NCI-H2171 (cell line): ENCODE measurements at regions not wholly inside any gene's neighbourhood (a gene's known extent, or its start where the extent isn't known, plus 50 kb on each side); places are given as distances from the start of the nearest gene placed in this dataset.
"Not testable (repeated sequence)": the region's sequence is repeated elsewhere in the genome, so short reads cannot be mapped to it uniquely, and the experiment has no call there.

Experiments
- DNase-seq: peaks from one replicate; lab custom pipeline; 2025; lab: John Stamatoyannopoulos, UW

DNA sequence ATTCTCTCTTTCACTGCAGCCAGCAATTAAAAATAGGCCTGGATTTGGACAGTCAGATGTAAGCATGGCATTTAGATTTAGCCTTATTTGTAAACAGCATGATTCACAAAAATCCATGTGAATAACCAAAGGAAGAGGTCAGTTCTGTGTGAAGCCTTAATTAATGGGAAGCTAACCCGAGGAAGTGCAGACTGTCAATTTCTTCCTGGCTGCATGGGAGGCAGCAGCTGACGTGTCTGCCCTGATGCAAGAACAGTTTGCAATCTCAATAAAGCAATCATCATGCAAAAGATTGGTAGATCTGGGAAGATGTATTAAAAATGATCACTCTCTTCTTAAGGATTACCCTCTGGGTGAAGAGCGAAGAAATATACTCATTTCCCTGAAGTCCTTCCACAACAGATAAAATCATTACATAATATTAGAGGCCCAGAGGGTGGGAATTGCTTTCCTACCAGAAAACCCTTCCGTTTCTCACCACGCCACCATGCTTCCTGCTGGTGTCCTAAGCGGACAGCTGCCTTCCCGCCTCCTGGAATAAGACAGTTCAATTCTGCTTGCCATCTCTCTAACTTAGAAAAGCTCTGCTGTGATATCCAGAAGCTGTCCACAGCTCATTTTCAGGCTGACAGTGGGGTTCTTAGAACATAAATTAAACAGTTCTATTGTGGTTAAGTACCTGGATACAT, 526.7 kb upstream of the NRP1 start:
- DNase-seq, result no peak

DNA sequence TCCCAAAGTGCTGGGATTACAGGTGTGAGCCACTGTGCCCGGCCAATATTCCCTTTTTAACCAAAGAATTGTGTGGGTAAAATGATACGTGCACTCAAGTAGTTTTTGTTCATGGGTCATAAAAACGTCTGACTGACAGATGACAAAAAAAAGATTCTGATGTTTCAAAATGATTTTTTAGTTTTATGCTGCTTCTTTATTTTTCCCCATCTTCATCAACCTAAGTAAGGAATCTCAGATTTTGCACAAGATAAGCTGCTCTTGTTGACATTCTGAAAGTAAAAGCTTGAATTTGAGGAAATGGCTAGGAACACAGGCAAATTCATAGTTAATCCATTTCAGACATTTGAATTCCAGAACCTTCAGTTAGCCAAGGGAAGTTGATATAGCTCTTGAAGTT, 526.1 kb upstream of the NRP1 start:
- DNase-seq, result no peak

DNA sequence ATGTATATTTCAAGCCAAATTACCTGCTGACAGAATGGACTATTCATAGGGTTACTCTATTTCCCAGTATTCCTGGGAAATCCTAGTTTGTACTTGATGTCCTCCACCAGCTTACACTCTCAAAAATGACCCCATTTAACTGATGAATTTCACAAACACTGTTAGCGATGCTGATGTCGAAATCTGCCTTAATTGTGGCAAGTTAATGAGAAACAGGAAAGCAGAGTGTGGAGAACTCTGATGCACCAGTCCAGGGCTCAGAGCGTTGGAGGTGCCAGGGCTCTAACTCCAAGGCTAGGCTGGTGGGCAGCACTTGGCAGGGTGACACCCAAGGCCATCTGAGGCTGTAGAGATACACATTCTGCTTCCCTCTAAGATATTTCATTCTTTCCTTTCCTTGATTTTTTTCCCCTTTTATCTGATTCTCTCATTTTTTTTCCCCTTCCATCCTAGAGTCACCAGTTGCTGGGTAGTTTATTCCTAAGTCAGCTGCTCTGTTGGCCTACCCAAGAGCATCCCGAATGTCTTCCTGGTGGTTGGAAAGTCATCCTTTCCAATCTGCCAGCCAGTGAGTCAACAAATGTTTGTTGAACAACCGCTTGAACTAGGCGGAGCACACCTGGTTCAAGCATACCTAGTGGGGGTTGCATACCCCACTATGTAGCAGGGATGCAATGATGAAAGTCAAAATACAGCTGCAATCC, 525.0 kb upstream of the NRP1 start:
- no peak for DNase-seq

DNA sequence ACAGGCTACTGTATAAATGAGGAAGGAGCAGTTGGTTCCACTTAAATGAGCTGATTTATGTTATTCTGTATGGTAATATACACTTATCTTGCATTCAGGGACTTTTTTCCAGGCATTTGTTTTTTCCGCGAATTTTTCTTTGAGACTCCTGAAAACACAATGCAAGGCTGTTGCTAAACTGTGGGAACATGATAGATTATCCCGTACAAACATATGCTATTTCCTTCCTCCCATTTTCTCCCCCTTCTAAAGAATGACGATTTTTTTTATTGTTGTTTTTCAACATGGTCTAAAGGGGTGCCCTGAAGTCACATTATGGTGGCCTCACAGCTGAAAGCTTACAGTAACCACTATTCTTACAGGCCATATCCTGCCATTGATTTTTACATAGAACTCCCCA, 523.9 kb upstream of the NRP1 start:
- no peak for DNase-seq

DNA sequence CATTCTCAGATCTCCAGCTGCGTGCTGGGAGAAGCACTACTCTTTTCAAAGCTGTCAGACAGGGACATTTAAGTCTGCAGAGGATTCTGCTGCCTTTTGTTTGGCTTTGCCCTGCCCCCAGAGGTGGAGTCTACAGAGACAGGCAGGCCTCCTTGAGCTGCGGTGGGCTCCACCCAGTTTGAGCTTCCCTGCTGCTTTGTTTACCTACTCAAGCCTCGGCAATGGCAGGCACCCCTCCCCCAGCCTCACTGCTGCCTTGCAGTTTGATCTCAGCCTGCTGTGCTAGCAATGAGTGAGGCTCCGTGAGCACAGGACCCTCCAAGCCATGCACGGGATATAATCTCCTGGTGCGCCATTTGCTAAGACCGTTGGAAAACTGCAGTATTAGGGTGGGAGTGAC, 518.8 kb upstream of the NRP1 start:
- DNase-seq, result not testable (repeated sequence)

DNA sequence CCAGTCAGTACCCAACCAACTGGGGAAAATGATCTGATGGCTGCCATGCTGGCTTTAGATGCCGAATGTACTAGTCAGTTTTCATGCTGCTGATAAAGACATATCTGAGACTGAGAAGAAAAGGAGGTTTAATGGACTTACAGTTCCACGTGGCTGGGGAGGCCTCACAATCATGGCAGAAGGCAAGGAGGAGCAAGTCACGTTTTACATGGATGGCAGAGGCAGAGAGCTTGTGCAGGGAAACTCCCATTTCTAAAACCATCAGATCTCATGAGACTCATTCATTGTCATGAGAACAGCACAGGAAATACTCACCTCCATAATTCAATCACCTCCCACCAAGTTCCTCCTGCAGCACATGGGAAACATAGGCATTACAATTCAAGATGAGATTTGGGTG, 508.9 kb upstream of the NRP1 start:
- DNase-seq, result no peak

DNA sequence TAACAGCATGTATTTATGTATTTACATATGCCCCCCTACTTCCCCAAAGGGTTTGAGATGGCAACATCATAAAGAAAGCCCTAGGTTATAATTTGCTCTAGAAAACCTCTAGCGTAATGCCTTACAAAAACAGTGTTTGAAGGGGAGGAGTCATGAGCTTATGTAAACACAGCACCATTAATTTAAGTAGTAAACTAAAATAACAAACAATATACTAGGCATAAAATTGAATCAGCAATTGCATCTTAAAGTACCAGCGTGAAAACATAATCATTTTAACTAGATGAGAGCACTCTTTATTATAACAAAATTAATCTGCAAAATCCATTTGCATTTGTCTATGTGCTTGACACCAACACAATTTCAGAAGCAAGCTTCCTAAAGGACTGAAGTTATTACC, 507.2 kb upstream of the NRP1 start:
- DNase-seq, result no peak

DNA sequence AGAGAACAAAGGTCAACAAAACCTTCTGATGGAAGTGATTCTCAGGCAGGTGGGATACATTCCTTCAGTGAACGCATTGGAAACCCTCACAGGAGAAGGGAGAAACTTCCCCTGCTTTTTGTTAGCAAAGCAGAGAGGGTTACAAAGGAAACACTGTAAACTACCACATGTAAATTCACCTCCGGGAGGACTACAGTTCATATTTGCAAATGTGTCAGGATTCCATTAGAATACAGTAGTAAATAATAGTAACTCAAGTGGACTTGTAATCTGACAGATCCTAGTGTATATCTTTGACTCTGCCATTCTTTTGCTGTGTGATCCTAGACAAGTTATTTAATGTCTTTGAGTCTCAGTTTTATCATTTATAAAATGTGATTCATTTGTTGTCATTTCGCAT, 504.3 kb upstream of the NRP1 start:
- no peak for DNase-seq

DNA sequence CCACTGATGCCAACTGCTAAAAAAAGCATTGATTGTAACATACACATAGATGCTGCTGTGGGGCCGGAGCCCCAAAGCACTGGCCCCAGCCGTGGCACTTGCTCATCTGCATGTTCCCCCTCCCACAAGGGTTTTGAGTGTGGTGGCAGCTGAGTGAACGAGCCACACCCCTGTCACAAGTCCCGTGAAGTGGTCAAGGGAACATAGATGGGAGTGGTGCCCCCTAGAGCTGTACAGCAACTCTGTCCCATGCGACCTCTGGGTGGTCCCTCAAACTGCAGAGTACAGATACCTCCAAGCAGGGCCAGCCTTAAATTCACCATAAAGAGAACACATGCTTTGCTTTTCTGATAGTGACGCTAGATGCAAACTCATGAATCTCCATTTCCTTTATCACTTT, 503.3 kb upstream of the NRP1 start:
- no peak for DNase-seq

DNA sequence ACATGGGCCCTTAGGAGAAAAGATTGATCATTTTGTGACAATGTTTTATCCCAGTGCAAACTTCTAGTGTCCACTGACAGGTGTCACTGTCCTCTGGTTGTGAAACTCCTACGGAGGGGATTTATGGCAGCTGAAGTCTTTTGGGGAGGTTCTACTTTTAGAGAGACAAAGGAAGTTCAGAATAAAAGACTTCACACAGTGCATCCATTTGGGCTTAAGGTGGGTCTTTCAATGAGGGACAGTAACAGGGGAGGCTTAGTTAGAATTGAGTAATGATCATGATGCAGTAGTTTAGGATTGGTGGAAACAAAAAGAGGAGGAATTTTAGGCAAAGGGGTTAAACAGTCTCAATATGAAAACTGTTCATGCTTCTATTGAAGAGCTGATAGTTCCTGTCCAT, 501.1 kb upstream of the NRP1 start:
- DNase-seq, result no peak

DNA sequence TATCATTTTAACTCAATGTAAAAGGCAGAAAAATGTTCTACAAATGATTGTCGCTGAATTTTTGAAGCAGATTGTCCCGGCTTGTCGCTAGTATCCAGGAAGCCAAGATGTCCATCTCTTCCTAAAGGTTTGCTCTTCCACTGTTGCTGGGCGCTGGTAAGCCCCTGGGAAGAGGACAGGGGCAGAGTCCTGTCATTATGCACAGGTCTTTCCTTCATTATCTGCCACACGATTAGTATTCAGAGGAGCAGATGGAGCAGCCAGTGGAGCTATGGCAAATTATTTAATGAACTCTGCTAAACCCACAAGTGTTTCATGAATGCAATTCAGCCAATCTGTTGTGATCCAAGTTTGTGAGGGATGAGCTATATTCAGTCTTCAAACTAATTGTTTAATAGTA, 499.1 kb upstream of the NRP1 start:
- no peak for DNase-seq

DNA sequence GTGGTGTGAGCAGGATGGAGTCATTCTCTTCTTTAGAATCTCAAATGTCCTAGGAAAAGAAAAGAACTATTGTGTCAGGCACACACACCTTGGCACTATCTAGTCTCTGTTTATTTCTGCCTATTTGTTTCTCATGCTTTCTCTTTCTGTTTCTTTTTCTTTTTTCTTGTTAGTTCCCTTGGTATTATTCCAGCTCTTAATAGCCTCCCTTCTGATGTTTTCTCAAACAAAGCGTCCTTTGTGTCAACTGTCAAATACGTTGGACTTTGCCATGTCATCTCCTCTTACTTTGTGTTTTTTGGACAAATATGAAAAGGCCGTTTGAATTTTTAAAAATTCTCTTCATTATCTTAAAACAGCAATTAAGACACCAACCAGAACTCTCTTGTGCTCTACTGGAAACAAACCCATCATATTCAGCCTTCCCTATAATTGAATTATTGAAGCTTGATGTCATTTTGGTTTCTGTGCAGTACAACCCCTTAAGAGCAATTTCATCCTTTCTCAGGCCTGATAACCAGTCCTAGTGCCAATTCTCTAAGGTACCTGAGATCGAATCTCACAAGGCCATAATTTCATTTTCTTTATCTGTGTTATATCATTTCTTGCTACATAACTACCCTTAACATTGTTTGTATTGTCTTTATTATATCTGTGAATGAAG, 497.8 kb upstream of the NRP1 start:
- no peak for DNase-seq

DNA sequence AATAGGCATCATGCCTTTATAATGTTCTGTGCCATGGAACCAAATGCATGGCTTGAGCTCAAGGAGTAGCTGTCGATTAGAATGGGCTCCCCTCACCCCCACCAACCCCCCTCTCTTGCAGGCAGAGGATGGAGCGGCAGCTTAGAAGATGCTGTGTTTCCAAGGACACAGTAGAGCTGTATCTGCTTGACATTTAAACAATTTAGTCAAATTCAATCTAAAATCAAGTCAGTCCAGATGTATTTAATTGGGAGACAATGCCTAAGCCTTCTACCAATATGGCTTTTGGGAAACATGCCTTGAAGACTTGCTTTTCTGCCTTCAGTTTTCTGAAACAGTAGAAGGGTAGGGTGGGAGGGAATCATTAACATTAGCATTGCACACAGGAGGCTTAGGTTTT, 497.1 kb upstream of the NRP1 start:
- DNase-seq, result no peak

DNA sequence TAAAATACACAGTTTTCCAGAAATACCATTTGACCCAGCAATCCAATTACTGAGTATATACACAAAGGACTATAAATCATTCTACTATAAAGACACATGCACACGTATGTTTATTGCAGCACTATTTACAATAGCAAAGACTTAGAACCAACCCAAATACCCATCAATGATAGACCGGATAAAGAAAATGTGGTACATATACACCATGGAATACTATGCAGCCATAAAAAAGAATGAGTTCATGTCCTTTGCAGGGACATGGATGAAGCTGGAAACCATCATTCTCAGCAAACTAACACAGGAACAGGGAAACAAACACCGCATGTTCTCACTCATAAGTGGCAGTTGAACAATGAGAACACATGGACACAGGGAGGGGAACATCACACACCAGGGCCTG, 495.4 kb upstream of the NRP1 start:
- DNase-seq, result not testable (repeated sequence)

DNA sequence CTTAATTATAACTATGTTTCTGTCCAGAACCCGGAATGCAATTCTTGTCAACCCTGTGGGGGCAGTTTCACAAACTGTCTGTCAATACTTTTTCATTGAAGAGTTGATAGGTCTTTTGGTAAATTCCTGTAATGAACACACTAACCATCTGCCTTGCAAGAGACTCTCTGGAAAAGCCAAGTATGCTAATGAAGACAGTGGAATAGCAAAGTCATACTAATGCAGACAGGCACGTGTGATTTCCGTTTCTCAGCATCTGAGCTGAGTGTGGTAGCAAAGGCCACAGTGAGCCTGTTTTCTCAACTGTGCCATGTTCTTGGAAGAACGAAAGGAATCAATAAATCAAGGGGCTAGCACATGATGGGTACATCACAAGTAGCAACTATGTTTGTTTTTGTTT, 494.1 kb upstream of the NRP1 start:
- no peak for DNase-seq

DNA sequence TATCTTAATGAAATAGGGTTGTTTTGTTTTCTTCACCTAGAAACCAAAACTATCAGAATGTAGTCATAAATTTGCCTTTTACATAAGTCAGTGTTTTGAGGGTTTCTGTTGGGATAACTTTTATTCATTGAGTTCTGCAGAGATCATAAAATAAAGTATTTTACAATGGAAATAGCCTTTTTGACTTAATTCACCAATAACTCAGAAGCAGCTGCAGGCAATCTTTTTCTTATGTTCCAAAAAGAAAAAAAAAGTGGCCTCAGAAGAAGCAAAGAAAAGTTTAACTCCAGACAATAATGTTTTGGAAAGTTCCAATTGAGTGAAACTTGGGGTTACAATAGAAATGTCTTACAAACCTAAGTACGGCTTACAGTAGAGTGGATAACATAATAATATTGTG, 491.7 kb upstream of the NRP1 start:
- DNase-seq, result no peak

DNA sequence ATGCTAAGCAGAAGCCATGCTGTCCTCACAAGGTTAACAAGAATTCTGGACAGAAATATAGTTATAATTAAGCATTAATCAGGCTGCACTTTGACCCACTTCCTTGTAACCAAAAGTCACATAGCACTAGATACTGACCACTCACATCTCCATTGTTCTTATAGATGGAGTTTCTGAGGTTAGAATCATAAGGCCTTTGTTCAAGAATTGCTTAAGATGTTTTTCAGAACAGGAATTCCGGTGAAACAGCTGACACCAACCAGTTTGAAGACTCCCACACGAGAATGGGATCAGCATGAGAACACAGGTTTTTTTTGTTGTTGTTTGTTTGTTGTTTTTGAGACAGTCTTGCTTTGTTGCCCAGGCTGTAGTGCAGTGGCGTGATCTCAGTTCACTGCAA, 488.3 kb upstream of the NRP1 start:
- DNase-seq, result no peak

DNA sequence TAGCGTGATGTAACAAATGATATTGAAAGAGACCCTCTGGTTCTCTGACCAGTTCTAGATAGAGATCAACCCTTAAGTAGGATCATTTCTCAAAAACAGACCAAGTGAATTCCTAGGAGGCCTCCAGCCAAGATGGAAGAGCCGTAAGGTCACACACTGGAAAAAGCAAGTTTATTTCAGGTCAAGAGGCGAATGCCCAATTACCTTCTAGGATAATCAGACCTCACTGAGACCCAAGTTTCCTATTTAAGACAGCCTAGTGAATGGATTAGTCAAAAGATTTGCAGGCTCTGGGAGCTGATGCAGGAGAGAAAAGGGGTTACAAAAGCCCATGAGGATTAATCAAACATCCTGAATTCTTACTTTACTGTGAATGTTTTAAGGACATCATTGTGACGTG, 486.1 kb upstream of the NRP1 start:
- DNase-seq, result no peak

DNA sequence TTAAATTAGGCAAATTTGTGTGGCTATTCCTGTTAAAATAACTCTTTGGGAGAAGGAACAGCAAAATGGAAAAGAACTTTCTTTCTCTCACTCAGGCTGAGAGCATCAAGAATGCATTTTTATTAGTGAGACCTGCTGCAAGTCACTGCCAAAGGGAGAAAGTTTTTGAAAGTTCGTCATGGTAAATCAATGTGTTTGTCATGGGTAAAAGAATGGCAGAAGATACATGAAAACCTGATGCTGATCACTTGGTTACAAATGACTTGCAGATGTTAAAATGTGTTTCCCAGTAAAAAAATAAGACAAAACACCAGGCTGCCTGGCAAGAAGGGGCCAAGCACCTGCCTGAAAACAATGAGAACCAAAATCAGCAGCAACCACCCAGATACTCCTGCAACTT, 484.7 kb upstream of the NRP1 start:
- no peak for DNase-seq

DNA sequence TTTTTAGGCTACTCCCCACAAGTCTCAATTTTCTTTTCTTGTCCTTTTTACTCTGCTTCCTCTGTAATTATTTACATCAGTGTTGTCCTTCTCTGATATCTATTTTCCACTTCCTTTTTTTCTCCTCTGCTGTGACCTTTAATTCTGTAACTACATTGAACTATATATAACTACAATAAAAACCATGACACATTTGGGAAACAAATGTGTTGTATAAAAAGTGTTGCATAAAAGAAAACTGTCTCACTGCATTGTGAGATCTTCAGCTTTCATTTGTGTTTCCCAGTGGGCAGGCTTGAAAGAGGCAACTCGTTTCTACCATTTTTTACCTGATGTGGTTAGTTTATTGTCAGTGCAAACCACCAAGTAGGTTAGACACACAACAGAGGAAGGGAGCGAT, 483.9 kb upstream of the NRP1 start:
- DNase-seq, result no peak

DNA sequence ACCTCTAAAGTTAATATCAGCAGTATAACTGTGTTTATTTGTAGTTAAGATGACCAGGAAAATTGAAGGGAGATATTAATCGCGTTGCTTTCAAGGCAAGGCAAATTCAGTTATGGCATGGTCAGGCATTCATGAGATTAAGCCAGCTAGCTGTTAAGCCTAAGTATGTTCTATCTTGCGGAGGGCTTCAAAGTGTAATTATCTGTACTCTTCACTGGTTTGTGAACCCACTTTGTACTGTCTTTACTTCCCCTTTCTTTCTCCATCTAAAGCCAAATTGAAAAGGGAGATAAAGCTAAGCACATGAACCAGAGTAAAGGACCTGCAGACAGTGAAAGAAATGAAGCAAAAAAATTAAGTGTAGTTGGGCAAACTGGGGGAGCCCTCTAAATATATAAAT, 483.1 kb upstream of the NRP1 start:
- no peak for DNase-seq

DNA sequence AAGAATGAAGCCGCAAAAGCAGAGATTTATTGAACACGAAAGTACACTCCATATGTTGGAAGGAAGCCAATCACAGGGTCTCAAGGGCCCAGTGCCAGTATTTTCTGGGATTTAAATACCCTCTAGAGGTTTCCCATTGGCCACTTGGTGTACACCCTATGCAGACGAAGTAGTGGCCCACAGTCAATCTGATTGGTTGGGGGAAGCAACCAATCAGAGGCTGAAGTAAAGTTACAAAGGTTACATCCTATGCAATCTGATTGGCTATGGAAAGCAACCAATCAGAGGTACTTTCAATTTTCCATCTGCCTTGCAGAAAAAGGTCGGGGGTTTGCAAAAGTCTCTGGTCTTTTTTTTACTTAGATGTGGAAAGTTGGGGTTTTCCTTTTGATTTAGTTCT, 481.3 kb upstream of the NRP1 start:
- DNase-seq, result no peak

DNA sequence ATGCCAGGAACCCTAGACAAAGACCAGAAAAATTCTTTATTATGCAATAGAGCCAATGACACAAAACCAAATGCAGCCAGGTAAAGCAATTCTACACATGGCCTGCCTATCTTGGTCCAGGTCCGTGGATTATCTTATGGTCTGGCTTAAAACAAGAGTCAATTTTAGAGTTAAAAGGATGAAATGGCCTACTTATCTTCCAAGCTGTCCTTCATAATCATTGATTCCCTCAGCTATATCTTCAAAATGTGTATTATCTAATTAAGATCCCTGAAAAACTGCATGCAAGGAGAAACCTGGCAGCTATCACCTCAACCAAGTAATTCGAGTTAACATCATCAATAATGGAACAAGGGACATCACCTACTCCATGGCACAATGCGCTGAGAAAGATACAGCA, 479.4 kb upstream of the NRP1 start:
- DNase-seq, result no peak

DNA sequence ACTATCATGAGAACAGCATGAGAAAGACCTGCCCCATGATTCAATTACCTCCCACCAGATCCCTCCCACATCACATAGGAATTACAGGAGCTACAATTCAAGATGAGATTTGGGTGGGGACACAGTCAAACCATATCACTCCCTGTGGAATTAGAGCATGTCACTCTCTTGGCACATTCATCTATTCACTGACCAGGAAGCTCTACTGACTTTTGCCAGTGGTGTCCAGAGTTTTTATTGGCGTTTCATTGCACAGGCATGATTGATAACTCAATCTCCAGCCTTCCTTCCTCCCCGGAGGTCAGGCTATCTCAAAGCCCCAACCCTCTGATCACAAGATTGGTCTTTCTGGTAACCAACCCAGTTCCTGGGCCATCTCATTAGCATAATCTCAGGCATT, 478.9 kb upstream of the NRP1 start:
- DNase-seq, result no peak
